Ovary (tissue), 3 donors: ENCODE measurements at regions not wholly inside any gene's neighbourhood (a gene's known extent, or its start where the extent isn't known, plus 50 kb on each side); places are given as distances from the start of the nearest gene placed in this dataset.

Experiments used
- CTCF ChIP-seq, 3 donors: fragments of 450-650 bp in 2 of 3; fragments of 200-600 bp in 1 of 3; IDR thresholded peaks; one replicate each; pipeline versions ENCODE4 v1.5.1 to v1.8.0; 2016 to 2022; ENCODE audit warnings: antibody characterized with exemption in 3 of 3, mild to moderate bottlenecking in 1 of 3
- EP300 ChIP-seq: sonication (generic); formaldehyde crosslinking; IDR thresholded peaks from one replicate; pipeline ENCODE4 v1.6.1; 2017; ENCODE audit warnings: antibody characterized with exemption
- POLR2A ChIP-seq: fragments of 450-650 bp; IDR thresholded peaks from one replicate; pipeline ENCODE4 v1.6.1; 2017; ENCODE audit warnings: antibody characterized with exemption, mild to moderate bottlenecking, moderate library complexity
- donor health status: DM: no; HTN: no; CAD: no.

GRCh38 chr11:16613512-16614381 is 124.7 kb upstream of the C11orf58 start:
- TF ChIP-seq EP300, result no peak
- no peak for TF ChIP-seq POLR2A
- peak; percentile 54 to 69 (median 66) for TF ChIP-seq CTCF (IDR thresholded peaks at IDR 0.05)
